ENCODE measurements at regions not wholly inside any gene's neighbourhood (a gene's known extent, or its start where the extent isn't known, plus 50 kb on each side); places are given as distances from the start of the nearest gene placed in this dataset.

DNA sequence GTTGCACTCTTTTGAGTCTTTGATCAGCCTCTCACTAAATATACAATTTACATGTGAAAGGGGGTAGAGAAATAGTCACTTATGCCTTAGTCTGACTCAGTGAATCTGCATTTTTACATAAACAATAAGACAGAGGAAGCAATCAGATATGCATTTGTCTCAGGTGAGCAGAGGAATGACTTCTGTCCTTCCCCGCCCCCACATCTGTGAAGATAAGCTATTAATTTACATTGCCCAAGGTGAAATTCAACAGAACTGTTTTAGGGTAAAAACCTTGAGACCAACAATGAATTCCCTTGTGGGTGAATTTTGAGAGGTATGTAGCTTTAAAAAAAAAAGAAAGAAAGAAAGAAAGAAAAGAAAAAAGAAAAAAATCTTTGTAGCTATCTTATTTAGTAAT, 1302.9 kb upstream of the ACVR2A start:
- DNase-seq (ENCODE audit: low spot score) = peak; percentile 34
- Histone ChIP-seq H4K20me1 (replicated peaks; ENCODE audit: insufficient read depth) (no peaks in the 10 kb centered on the region), H3K79me2 (replicated peaks; ENCODE audit: insufficient read depth) (no peaks in the 10 kb centered on the region), H2AFZ (no peak overlapping the region), H3K27ac (ENCODE audit: low read depth) (peak overlapping the region; percentile 99), H3K36me3 (ENCODE audit: insufficient read depth) (no peaks in the 10 kb centered on the region), H3K4me3 (peak overlapping the region; percentile 14; the same call in 1 of the 2 replicates), H3K27me3 (ENCODE audit: insufficient read depth) (no peaks in the 10 kb centered on the region), H3K9me2 (ENCODE audit: insufficient read depth) (peaks cover 42% of the 10 kb centered on the region), H3K4me1 (ENCODE audit: insufficient read depth) (peaks cover 26% of the 10 kb centered on the region), H3F3A (replicated peaks; ENCODE audit: low read depth) (peaks cover 13% of the 10 kb centered on the region), H3K4me2 (peak overlapping the region; percentile 69)
- Mint-ChIP-seq H3K4me3 (0 out of 3 replicates have a peak overlapping the region, but pooled peaks have one; percentile 5), H3K4me1 (peaks cover 54% of the 10 kb centered on the region), H3K27ac (peak overlapping the region; percentile 99), H3K27me3 (ENCODE audit: insufficient read depth, low read depth, poor library complexity) (peaks cover 6% of the 10 kb centered on the region), H3K9me3 (peaks cover 10% of the 10 kb centered on the region), H3K36me3 (ENCODE audit: low read depth) (peaks cover 40% of the 10 kb centered on the region)
- no peak for ATAC-seq
- TF ChIP-seq, protein P1, sequence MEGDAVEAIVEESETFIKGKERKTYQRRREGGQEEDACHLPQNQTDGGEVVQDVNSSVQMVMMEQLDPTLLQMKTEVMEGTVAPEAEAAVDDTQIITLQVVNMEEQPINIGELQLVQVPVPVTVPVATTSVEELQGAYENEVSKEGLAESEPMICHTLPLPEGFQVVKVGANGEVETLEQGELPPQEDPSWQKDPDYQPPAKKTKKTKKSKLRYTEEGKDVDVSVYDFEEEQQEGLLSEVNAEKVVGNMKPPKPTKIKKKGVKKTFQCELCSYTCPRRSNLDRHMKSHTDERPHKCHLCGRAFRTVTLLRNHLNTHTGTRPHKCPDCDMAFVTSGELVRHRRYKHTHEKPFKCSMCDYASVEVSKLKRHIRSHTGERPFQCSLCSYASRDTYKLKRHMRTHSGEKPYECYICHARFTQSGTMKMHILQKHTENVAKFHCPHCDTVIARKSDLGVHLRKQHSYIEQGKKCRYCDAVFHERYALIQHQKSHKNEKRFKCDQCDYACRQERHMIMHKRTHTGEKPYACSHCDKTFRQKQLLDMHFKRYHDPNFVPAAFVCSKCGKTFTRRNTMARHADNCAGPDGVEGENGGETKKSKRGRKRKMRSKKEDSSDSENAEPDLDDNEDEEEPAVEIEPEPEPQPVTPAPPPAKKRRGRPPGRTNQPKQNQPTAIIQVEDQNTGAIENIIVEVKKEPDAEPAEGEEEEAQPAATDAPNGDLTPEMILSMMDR (conservative IDR thresholded peaks at IDR 0.05; ENCODE audit: low read depth in 2 of 2) = no peak
- TF ChIP-seq, protein P2, sequence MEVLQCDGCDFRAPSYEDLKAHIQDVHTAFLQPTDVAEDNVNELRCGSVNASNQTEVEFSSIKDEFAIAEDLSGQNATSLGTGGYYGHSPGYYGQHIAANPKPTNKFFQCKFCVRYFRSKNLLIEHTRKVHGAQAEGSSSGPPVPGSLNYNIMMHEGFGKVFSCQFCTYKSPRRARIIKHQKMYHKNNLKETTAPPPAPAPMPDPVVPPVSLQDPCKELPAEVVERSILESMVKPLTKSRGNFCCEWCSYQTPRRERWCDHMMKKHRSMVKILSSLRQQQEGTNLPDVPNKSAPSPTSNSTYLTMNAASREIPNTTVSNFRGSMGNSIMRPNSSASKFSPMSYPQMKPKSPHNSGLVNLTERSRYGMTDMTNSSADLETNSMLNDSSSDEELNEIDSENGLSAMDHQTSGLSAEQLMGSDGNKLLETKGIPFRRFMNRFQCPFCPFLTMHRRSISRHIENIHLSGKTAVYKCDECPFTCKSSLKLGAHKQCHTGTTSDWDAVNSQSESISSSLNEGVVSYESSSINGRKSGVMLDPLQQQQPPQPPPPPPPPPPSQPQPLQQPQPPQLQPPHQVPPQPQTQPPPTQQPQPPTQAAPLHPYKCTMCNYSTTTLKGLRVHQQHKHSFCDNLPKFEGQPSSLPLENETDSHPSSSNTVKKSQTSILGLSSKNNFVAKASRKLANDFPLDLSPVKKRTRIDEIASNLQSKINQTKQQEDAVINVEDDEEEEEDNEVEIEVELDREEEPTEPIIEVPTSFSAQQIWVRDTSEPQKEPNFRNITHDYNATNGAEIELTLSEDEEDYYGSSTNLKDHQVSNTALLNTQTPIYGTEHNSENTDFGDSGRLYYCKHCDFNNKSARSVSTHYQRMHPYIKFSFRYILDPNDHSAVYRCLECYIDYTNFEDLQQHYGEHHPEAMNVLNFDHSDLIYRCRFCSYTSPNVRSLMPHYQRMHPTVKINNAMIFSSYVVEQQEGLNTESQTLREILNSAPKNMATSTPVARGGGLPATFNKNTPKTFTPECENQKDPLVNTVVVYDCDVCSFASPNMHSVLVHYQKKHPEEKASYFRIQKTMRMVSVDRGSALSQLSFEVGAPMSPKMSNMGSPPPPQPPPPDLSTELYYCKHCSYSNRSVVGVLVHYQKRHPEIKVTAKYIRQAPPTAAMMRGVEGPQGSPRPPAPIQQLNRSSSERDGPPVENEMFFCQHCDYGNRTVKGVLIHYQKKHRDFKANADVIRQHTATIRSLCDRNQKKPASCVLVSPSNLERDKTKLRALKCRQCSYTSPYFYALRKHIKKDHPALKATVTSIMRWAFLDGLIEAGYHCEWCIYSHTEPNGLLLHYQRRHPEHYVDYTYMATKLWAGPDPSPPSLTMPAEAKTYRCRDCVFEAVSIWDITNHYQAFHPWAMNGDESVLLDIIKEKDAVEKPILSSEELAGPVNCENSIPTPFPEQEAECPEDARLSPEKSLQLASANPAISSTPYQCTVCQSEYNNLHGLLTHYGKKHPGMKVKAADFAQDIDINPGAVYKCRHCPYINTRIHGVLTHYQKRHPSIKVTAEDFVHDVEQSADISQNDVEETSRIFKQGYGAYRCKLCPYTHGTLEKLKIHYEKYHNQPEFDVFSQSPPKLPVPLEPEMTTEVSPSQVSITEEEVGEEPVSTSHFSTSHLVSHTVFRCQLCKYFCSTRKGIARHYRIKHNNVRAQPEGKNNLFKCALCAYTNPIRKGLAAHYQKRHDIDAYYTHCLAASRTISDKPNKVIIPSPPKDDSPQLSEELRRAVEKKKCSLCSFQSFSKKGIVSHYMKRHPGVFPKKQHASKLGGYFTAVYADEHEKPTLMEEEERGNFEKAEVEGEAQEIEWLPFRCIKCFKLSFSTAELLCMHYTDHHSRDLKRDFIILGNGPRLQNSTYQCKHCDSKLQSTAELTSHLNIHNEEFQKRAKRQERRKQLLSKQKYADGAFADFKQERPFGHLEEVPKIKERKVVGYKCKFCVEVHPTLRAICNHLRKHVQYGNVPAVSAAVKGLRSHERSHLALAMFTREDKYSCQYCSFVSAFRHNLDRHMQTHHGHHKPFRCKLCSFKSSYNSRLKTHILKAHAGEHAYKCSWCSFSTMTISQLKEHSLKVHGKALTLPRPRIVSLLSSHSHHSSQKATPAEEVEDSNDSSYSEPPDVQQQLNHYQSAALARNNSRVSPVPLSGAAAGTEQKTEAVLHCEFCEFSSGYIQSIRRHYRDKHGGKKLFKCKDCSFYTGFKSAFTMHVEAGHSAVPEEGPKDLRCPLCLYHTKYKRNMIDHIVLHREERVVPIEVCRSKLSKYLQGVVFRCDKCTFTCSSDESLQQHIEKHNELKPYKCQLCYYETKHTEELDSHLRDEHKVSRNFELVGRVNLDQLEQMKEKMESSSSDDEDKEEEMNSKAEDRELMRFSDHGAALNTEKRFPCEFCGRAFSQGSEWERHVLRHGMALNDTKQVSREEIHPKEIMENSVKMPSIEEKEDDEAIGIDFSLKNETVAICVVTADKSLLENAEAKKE (CRISPR knock-in tag; IDR thresholded peaks at IDR 0.05) = no peak
- TF ChIP-seq POLR2AphosphoS5 (IDR thresholded peaks at IDR 0.05; ENCODE audit: low read depth) (no peak), EZH2 (IDR thresholded peaks at IDR 0.05; ENCODE audit: low read depth, unreplicated experiment) (no peak), CREB1 (CRISPR knock-in tag; IDR thresholded peaks at IDR 0.05; ENCODE audit: low read depth) (no peak), NANOG (IDR thresholded peaks at IDR 0.05; ENCODE audit: borderline replicate concordance) (peak; percentile 70)
- TF ChIP-seq, protein P3, sequence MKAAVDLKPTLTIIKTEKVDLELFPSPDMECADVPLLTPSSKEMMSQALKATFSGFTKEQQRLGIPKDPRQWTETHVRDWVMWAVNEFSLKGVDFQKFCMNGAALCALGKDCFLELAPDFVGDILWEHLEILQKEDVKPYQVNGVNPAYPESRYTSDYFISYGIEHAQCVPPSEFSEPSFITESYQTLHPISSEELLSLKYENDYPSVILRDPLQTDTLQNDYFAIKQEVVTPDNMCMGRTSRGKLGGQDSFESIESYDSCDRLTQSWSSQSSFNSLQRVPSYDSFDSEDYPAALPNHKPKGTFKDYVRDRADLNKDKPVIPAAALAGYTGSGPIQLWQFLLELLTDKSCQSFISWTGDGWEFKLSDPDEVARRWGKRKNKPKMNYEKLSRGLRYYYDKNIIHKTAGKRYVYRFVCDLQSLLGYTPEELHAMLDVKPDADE (IDR thresholded peaks at IDR 0.05) = no peak
- TF ChIP-seq, protein P4, sequence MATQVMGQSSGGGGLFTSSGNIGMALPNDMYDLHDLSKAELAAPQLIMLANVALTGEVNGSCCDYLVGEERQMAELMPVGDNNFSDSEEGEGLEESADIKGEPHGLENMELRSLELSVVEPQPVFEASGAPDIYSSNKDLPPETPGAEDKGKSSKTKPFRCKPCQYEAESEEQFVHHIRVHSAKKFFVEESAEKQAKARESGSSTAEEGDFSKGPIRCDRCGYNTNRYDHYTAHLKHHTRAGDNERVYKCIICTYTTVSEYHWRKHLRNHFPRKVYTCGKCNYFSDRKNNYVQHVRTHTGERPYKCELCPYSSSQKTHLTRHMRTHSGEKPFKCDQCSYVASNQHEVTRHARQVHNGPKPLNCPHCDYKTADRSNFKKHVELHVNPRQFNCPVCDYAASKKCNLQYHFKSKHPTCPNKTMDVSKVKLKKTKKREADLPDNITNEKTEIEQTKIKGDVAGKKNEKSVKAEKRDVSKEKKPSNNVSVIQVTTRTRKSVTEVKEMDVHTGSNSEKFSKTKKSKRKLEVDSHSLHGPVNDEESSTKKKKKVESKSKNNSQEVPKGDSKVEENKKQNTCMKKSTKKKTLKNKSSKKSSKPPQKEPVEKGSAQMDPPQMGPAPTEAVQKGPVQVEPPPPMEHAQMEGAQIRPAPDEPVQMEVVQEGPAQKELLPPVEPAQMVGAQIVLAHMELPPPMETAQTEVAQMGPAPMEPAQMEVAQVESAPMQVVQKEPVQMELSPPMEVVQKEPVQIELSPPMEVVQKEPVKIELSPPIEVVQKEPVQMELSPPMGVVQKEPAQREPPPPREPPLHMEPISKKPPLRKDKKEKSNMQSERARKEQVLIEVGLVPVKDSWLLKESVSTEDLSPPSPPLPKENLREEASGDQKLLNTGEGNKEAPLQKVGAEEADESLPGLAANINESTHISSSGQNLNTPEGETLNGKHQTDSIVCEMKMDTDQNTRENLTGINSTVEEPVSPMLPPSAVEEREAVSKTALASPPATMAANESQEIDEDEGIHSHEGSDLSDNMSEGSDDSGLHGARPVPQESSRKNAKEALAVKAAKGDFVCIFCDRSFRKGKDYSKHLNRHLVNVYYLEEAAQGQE (IDR thresholded peaks at IDR 0.05; ENCODE audit: unreplicated experiment) = no peak

Measured in GM23338 (cell line).